GM18502 (cell line): ENCODE measurements at regions not wholly inside any gene's neighbourhood (a gene's known extent, or its start where the extent isn't known, plus 50 kb on each side); places are given as distances from the start of the nearest gene placed in this dataset.

Source experiments
- ATAC-seq: cut with Tn5 transposase; IDR thresholded peaks from one replicate; pipeline ENCODE4 v1.9.1; 2021; ENCODE audit warnings: mild to moderate bottlenecking; ENCODE audit not compliant: unreplicated experiment, poor library complexity

GRCh38 chr7:21134631-21135030, 293.3 kb upstream of the SP4 start:
- ATAC-seq, result no peak

- ATAC-seq, result no peak
Measured at GRCh38 chr7:21135437-21135836, 292.4 kb upstream of the SP4 start.

GRCh38 chr7:21137640-21138039, 290.2 kb upstream of the SP4 start:
- ATAC-seq, result no peak

- no peak for ATAC-seq
Measured at GRCh38 chr7:21140622-21141021, 287.3 kb upstream of the SP4 start.

- ATAC-seq, result no peak
Measured at GRCh38 chr7:21141476-21141875, 286.4 kb upstream of the SP4 start.

- ATAC-seq, result no peak
Measured at GRCh38 chr7:21142081-21142480, 285.8 kb upstream of the SP4 start.

GRCh38 chr7:21146642-21147423, 281.1 kb upstream of the SP4 start:
- no peak for ATAC-seq

- no peak for ATAC-seq
Measured at GRCh38 chr7:21149809-21150208, 278.1 kb upstream of the SP4 start.

GRCh38 chr7:21154614-21155013, 273.3 kb upstream of the SP4 start:
- ATAC-seq, result no peak

GRCh38 chr7:21159506-21159905, 268.4 kb upstream of the SP4 start:
- ATAC-seq, result no peak

GRCh38 chr7:21160401-21160800, 267.5 kb upstream of the SP4 start:
- ATAC-seq, result no peak

GRCh38 chr7:21167942-21168341, 259.9 kb upstream of the SP4 start:
- ATAC-seq, result no peak

- no peak for ATAC-seq
Measured at GRCh38 chr7:21169667-21170580, 258.0 kb upstream of the SP4 start.

- no peak for ATAC-seq
Measured at GRCh38 chr7:21172800-21173199, 255.1 kb upstream of the SP4 start.

- ATAC-seq, result no peak
Measured at GRCh38 chr7:21173436-21173835, 254.4 kb upstream of the SP4 start.

GRCh38 chr7:21175714-21176113, 252.2 kb upstream of the SP4 start:
- no peak for ATAC-seq

GRCh38 chr7:21184942-21185652, 242.8 kb upstream of the SP4 start:
- ATAC-seq, result no peak

GRCh38 chr7:21185653-21186265, 242.1 kb upstream of the SP4 start:
- ATAC-seq, result no peak

- no peak for ATAC-seq
Measured at GRCh38 chr7:21191321-21192073, 236.4 kb upstream of the SP4 start.

- ATAC-seq, result no peak
Measured at GRCh38 chr7:21192657-21193056, 235.2 kb upstream of the SP4 start.
